GM18507 (cell line): ENCODE measurements at regions not wholly inside any gene's neighbourhood (a gene's known extent, or its start where the extent isn't known, plus 50 kb on each side); places are given as distances from the start of the nearest gene placed in this dataset.
A peak's percentile ranks its signal among the peaks of the same experiment; 100 is the strongest.
"Not testable (repeated sequence)": the region's sequence is repeated elsewhere in the genome, so short reads cannot be mapped to it uniquely, and the experiment has no call there.

Experiments used
- DNase-seq: peaks from one replicate; pipeline ENCODE4 v3.0.0; 2011; ENCODE audit warnings: low read depth; ENCODE audit not compliant: insufficient read length; ENCODE audit errors: extremely low spot score
- FAIRE-seq: peaks from 2 replicates; lab custom pipeline; 2011; peaks lifted over from hg19 to GRCh38; lab: Jason Lieb, UNC

- DNase-seq, result no peak
- peak; percentile 36 for FAIRE-seq
Observed at GRCh38 chr17:72452286-72453173, 331.7 kb downstream of the SOX9 start.

GRCh38 chr17:72454342-72454741 lies 333.5 kb downstream of the SOX9 start:
- no peak for FAIRE-seq
- DNase-seq, result no peak

DNA sequence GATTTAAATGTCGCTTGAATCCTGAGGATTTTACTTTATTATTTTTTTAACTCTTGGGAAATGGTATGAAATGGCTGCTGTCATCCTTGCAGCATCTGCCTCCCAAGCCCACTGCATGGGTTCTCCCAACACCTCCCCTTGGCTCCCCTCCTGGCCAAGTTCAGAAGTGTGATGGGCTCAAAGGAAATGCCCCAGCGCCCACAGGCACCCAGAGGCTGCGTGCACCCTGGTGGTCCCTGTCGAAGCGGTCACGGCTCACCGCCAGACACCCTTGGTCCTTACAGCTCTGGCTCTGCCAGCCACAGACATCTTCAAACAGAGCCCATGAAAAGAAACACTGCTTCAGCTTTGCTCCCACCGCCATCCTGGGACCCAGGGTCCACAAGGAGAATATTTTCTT lies 334.7 kb downstream of the SOX9 start:
- no peak for FAIRE-seq
- DNase-seq, result no peak

- FAIRE-seq, result no peak
- no peak for DNase-seq
Observed at GRCh38 chr17:72456075-72456474, 335.3 kb downstream of the SOX9 start.

DNA sequence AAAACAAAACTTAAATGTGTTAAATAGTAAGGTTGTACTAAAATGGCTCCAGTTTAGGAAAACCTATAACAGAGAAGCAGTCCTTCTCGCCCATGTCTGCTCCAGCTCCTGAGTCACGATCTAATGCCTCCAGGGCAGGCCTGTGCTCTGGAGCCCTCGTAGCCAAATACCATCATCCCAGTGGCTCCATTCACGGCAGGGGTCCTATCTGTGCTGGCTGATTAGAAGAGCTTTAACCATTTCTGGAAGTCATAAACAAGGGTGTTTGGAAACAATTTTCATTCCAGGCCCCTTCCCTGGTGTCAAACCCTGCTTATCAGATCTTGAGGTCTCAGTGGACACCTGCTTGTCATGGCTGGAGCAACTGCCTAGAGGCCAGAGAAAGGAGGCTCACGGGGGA lies 336.9 kb downstream of the SOX9 start:
- FAIRE-seq (no peak), DNase-seq (no peak)

- FAIRE-seq, result no peak
- no peak for DNase-seq
Observed at GRCh38 chr17:72458301-72458700, 337.5 kb downstream of the SOX9 start.

DNA sequence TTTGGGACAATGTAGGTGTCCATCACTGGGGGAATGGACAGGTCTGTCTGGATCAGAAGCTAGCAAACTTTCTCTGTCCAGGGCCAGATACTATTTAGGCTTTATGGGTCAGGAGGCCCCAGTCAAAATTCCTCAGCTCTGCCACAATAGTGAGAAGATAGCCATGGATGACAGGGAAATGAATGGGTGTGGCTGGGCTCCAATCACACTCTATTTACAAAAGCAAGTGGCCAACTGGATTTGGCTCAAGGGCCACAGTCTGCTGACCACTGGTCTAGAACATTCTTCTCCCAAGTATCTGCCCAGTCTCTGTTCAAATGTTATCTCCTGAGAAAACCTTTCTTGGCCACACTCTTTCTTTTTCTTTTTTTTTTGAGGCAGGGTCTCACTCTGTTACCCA lies 339.9 kb downstream of the SOX9 start:
- no peak for FAIRE-seq
- DNase-seq, result no peak

GRCh38 chr17:72461757-72462156 lies 340.9 kb downstream of the SOX9 start:
- FAIRE-seq (no peak), DNase-seq (no peak)

GRCh38 chr17:72462407-72462806 lies 341.6 kb downstream of the SOX9 start:
- no peak for FAIRE-seq
- no peak for DNase-seq

GRCh38 chr17:72462814-72463213 lies 342.0 kb downstream of the SOX9 start:
- FAIRE-seq, result no peak
- no peak for DNase-seq

DNA sequence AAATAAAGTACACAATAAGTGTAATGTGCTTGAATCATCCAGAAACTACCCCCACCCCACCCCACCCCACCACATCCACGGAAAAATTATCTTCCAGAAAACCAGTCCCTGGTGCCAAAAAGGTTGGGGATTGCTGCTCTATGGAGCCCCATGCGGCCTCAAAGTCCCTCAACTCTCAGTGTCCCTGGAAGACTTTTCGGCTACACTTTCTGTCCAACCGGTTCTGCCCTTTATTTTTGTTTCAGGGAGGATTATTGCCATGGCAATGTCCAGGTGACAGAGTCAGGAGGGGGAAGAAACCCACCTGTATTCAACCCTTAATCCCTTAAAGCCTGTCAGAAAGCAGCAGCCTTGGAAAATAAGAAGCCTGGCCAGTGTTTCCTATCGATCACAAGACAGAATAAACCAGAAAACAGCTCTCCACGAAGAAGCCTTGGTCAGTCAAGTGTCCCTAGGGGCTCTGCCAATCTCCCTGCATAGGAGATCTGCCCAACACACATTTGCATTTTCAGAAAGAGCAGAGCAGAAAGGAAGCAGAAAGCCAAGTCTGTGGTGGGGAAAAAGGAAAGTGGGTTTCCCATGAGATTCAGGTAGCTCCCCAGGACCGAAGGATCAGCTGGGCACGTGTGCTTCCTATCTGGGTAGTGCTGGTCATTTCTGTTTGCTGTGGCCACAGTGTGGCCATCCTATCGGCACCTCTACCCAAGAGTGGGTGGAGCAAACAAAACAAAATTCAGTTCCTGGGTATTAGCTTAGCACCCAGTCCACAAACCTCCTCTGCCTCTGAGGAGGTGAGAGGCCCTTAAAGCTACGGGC lies 342.7 kb downstream of the SOX9 start:
- DNase-seq, result no peak
- peak; percentile 71 for FAIRE-seq

DNA sequence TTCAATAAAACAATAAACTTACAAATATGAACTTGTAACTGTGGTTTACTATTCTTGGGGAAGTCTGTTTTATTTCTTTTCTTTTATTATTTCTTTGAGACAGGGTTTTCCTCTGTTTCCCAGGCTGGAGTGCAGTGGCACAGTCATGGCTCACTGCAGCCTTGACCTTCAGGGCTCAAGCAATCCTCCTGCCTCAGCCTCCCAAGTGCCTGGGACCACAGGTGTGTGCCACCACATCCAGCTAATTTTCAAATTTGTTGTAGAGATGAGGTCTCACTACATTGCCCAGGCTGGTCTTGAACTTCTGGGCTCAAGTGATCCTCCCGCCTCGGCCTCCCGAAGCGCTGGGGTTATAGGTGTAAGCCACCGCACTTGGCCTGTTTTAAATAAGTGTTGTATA lies 343.4 kb downstream of the SOX9 start:
- peak; percentile 21 for FAIRE-seq
- not testable (repeated sequence) for DNase-seq

GRCh38 chr17:72465191-72466024 lies 344.6 kb downstream of the SOX9 start:
- FAIRE-seq, result peak; percentile 60
- peak; percentile 43 for DNase-seq

DNA sequence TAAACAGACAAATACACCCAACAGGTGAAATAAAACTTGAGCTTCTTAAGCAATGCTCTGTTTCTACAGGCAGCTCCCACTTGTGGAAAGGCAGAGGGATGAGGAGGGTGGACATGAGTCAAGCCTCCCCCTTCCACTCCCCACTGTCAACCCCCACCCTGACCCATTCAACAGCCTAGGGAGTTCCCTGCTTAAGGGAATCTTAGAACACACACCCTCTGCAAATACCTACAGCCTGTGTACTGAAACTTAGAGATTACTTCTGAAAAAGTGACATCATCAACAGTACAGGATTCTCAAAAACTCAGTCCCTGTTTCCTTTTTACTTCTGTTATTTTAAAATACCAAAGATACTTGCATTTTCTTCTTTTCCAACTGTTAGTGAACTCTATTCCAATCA lies 345.4 kb downstream of the SOX9 start:
- no peak for DNase-seq
- peak; percentile 69 for FAIRE-seq

- FAIRE-seq, result no peak
- DNase-seq, result no peak
Observed at GRCh38 chr17:72466606-72467005, 345.8 kb downstream of the SOX9 start.

DNA sequence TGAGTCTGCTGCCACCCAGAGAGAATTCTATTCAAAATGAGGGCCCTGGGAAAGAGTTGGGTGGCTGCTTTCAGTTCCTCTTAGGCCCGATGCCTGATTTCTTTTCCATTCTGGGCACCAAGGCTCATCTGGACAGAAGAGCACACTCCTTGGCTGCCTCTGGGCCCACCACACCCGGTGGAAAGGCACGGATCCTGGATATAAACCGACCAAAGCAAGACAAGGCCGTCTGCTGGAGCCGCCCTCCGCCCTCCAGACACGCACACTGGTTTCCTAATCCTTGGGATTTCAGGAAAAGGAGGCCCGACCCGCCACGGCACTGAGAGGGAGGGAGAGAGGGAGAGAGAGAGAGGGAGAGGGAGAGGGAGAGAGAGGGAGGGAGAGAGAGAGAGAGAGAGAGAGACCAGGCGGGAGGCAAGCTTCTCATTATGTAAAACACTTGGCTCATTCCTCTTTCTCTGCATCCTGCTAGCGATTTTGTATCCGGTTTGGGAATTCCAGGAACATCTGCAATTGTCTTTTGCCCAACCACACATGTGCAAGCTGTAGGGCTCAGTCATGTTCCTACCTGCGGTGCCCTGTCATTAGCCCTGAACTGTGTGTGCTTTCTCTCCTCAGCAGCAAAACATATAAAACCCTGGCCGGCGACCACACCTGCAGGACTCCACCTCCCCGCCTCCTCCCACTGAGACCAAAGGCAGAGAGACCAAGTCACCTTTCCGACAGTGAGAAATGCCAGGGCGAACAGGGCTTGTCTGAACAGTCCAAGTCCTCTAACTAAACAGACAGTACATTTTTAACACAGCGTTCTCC lies 347.2 kb downstream of the SOX9 start:
- DNase-seq (no peak), FAIRE-seq (no peak)

GRCh38 chr17:72468841-72469240 lies 348.0 kb downstream of the SOX9 start:
- DNase-seq (no peak), FAIRE-seq (no peak)

GRCh38 chr17:72470121-72470705 lies 349.4 kb downstream of the SOX9 start:
- no peak for FAIRE-seq

DNA sequence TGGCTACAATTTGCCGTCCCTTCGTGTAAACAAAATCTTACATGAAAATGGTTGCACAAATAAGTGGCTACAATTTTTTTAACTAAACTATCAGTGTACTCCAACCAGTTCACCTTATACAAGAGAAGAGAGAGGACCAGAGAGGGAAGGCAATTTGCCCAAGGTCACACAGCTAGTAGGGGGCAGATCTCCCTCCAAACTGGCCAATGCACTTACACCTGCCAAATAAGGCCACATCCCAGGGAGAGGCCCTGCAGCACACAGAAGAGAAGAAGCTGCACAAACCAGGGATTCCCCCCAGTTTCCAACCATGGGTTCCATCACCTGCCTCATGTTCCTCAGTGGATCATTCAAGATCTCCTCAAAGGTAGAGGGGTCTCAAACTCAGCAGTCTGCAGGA lies 349.9 kb downstream of the SOX9 start:
- FAIRE-seq, result no peak
- DNase-seq, result no peak

More at GRCh38 chr17:72470121-72470705, 349.4 kb downstream of the SOX9 start:
- no peak for DNase-seq
